WTC11 (cell line): ENCODE measurements at regions not wholly inside any gene's neighbourhood (a gene's known extent, or its start where the extent isn't known, plus 50 kb on each side); places are given as distances from the start of the nearest gene placed in this dataset.

Experiments used
- TP53 ChIP-seq: sonication (generic); formaldehyde crosslinking; IDR thresholded peaks from 2 replicates; pipeline ENCODE4 v1.8.1; 2023; ENCODE audit warnings: mild to moderate bottlenecking, missing genetic modification reagents
- TF ChIP-seq, protein P1 (sequence below): fragments of 200-600 bp; IDR thresholded peaks from 2 replicates; pipeline ENCODE4 v1.8.0; 2022; ENCODE audit warnings: antibody characterized with exemption
- TF ChIP-seq, protein P2 (sequence below): sonication (generic); formaldehyde crosslinking; IDR thresholded peaks from 2 replicates; pipeline ENCODE4 v1.8.0; 2022; ENCODE audit warnings: mild to moderate bottlenecking, missing genetic modification reagents
- TF ChIP-seq, protein P3 (sequence below): fragments of 250-450 bp; sonication (Bioruptor Pico); IDR thresholded peaks from 2 replicates; pipeline ENCODE4 v1.9.0; 2021; ENCODE audit warnings: moderate library complexity, mild to moderate bottlenecking, inconsistent platforms, borderline replicate concordance

DNA sequence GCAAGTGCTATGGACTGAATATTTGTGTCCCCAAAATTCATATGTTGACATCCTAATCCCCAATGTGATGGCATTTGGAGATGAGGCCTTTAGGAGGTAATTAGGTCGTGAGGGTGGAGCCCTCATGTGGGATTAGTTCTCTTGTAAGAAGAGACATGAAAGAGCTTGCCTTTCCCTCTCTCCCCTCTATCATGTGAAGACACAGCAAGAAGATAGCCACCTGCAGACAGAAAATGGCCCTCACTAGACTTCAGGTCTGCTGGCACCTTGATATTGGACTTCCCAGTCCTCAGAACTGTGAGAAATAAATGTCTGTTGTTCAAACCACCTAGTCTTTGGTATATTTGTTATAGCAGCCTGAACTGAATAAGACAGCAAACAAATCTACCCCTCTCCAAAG is 75.1 kb upstream of the TBX20 start:
- TF ChIP-seq, protein P1, sequence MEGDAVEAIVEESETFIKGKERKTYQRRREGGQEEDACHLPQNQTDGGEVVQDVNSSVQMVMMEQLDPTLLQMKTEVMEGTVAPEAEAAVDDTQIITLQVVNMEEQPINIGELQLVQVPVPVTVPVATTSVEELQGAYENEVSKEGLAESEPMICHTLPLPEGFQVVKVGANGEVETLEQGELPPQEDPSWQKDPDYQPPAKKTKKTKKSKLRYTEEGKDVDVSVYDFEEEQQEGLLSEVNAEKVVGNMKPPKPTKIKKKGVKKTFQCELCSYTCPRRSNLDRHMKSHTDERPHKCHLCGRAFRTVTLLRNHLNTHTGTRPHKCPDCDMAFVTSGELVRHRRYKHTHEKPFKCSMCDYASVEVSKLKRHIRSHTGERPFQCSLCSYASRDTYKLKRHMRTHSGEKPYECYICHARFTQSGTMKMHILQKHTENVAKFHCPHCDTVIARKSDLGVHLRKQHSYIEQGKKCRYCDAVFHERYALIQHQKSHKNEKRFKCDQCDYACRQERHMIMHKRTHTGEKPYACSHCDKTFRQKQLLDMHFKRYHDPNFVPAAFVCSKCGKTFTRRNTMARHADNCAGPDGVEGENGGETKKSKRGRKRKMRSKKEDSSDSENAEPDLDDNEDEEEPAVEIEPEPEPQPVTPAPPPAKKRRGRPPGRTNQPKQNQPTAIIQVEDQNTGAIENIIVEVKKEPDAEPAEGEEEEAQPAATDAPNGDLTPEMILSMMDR = no peak
- no peak for TF ChIP-seq TP53 (CRISPR knock-in tag)
- TF ChIP-seq, protein P2, sequence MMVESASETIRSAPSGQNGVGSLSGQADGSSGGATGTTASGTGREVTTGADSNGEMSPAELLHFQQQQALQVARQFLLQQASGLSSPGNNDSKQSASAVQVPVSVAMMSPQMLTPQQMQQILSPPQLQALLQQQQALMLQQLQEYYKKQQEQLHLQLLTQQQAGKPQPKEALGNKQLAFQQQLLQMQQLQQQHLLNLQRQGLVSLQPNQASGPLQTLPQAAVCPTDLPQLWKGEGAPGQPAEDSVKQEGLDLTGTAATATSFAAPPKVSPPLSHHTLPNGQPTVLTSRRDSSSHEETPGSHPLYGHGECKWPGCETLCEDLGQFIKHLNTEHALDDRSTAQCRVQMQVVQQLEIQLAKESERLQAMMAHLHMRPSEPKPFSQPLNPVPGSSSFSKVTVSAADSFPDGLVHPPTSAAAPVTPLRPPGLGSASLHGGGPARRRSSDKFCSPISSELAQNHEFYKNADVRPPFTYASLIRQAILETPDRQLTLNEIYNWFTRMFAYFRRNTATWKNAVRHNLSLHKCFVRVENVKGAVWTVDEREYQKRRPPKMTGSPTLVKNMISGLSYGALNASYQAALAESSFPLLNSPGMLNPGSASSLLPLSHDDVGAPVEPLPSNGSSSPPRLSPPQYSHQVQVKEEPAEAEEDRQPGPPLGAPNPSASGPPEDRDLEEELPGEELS (CRISPR knock-in tag) = no peak
- TF ChIP-seq, protein P3, sequence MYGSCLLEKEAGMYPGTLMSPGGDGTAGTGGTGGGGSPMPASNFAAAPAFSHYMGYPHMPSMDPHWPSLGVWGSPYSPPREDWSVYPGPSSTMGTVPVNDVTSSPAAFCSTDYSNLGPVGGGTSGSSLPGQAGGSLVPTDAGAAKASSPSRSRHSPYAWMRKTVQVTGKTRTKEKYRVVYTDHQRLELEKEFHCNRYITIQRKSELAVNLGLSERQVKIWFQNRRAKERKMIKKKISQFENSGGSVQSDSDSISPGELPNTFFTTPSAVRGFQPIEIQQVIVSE (CRISPR knock-in tag) = no peak
